Upper lobe of right lung (tissue), 1 donor: ENCODE measurements at regions not wholly inside any gene's neighbourhood (a gene's known extent, or its start where the extent isn't known, plus 50 kb on each side); places are given as distances from the start of the nearest gene placed in this dataset.
"Not testable (repeated sequence)": the region's sequence is repeated elsewhere in the genome, so short reads cannot be mapped to it uniquely, and the experiment has no call there.

Source experiments
- ATAC-seq: fragments of 200-7000 bp; cut with Tn5 transposase; one replicate; pipeline ENCODE4 v1.9.1; 2020; ENCODE audit warnings: mild to moderate bottlenecking, moderate library complexity
- DNase-seq: peaks from one replicate; pipeline ENCODE4 v3.0.0-alpha.2; 2020
- H3K27ac ChIP-seq: fragments of 200-600 bp; one replicate; pipeline ENCODE4 v1.8.0; 2022
- H3K27me3 ChIP-seq: fragments of 200-600 bp; one replicate; pipeline ENCODE4 v1.8.0; 2022; ENCODE audit warnings: mild to moderate bottlenecking
- H3K36me3 ChIP-seq: fragments of 200-600 bp; one replicate; pipeline ENCODE4 v1.8.0; 2022
- H3K4me1 ChIP-seq: fragments of 200-600 bp; one replicate; pipeline ENCODE4 v1.8.0; 2022
- H3K4me3 ChIP-seq: fragments of 200-600 bp; one replicate; pipeline ENCODE4 v1.8.0; 2022; ENCODE audit warnings: mild to moderate bottlenecking
- H3K9me3 ChIP-seq: fragments of 200-600 bp; one replicate; pipeline ENCODE4 v1.8.0; 2022
- CTCF ChIP-seq: fragments of 200-600 bp; IDR thresholded peaks from one replicate; pipeline ENCODE4 v1.8.0; 2022; ENCODE audit warnings: antibody characterized with exemption
- intact Hi-C: fragments of 100-400 bp; cut with DNase I; formaldehyde crosslinking; loops from one replicate; pipeline ENCODE4 v1.11.0; 2022
- donor health status: DM: no; HTN: yes; CAD: no; lungs with severe emphysema.

DNA sequence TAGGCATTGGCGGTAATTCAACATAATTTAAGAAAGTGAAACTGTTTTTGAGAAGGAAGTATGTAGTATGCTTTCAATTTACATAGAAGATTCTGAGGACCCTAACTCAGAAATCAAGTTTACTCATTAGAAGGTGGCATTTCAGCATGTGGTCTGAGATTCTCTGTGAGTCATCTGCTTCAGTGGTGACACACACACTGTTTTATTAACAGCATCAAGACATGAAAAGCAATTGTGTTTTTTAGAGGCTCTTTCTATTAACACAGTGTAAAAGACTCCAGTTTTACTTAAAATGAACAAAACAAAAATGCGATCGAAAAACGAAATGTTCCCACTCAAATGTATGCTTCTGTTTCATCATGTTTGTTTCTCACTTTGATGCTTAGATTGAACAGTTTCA, 802.1 kb upstream of the SLITRK6 start:
- ATAC-seq (no peak), DNase-seq (no peak)
- H3K4me3 ChIP-seq = no peak overlapping the region
- no peak for TF ChIP-seq CTCF
- no peak overlapping the region for H3K27ac ChIP-seq
- H3K9me3 ChIP-seq = no peaks in the 10 kb centered on the region
- H3K36me3 ChIP-seq = no peaks in the 10 kb centered on the region
- no peaks in the 10 kb centered on the region for H3K4me1 ChIP-seq
- intact Hi-C loops = no loop called here
- no peaks in the 10 kb centered on the region for H3K27me3 ChIP-seq

- DNase-seq (no peak), ATAC-seq (no peak)
- Histone ChIP-seq H3K36me3 (no peaks in the 10 kb centered on the region), H3K4me1 (no peaks in the 10 kb centered on the region), H3K27me3 (no peaks in the 10 kb centered on the region), H3K9me3 (no peaks in the 10 kb centered on the region), H3K4me3 (no peak overlapping the region), H3K27ac (no peak overlapping the region)
- no peak for TF ChIP-seq CTCF
- intact Hi-C loops = no loop called here
These were observed 807.0 kb upstream of the SLITRK6 start for GRCh38 chr13:86606264-86606663.

DNA sequence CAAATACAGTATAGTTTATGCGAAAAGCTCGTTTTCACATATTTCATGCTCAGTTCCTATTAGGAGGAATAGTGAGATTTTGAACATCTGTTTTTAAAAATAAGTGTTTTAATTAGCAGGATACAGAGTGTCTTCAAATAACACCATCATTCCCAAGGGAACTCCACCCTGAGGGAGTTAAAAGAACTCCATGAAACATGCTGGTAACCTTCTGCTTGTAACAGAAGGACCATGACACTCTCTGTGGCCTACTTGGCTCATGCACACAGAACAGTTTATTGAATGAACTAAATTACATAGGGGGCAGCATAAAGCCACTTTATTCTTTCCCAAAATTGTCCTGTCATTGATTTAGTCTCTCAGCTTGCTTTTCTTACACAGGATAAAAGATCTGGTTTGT, 809.5 kb upstream of the SLITRK6 start:
- no peak for TF ChIP-seq CTCF
- no peaks in the 10 kb centered on the region for H3K9me3 ChIP-seq
- DNase-seq (no peak), ATAC-seq (no peak)
- no peak overlapping the region for H3K27ac ChIP-seq
- H3K4me1 ChIP-seq = no peaks in the 10 kb centered on the region
- H3K27me3 ChIP-seq = no peaks in the 10 kb centered on the region
- H3K4me3 ChIP-seq = no peak overlapping the region
- intact Hi-C loops = no loop called here
- H3K36me3 ChIP-seq = no peaks in the 10 kb centered on the region

GRCh38 chr13:86633346-86633745, 834.1 kb upstream of the SLITRK6 start:
- H3K9me3 ChIP-seq = no peaks in the 10 kb centered on the region
- H3K27ac ChIP-seq = no peak overlapping the region
- no peak overlapping the region for H3K4me3 ChIP-seq
- intact Hi-C loops = no loop called here
- H3K4me1 ChIP-seq = no peaks in the 10 kb centered on the region
- no peaks in the 10 kb centered on the region for H3K36me3 ChIP-seq
- DNase-seq = no peak
- TF ChIP-seq CTCF = no peak
- ATAC-seq = no peak
- H3K27me3 ChIP-seq = no peaks in the 10 kb centered on the region

- H3K4me1 ChIP-seq, H3K4me3 ChIP-seq, DNase-seq, H3K9me3 ChIP-seq, ATAC-seq, intact Hi-C loops, H3K36me3 ChIP-seq, H3K27ac ChIP-seq, H3K27me3 ChIP-seq: not testable (repeated sequence)
These were observed 852.0 kb upstream of the SLITRK6 start for GRCh38 chr13:86651171-86651570.

- ATAC-seq (no peak), DNase-seq (no peak)
- Histone ChIP-seq H3K27ac (no peak overlapping the region), H3K27me3 (no peaks in the 10 kb centered on the region), H3K36me3 (no peaks in the 10 kb centered on the region), H3K9me3 (no peaks in the 10 kb centered on the region), H3K4me3 (no peak overlapping the region), H3K4me1 (no peaks in the 10 kb centered on the region)
- TF ChIP-seq CTCF = no peak
- intact Hi-C loops = no loop called here
These were observed 853.8 kb upstream of the SLITRK6 start for GRCh38 chr13:86653009-86653408.
